OCI-LY3 (cell line): ENCODE measurements at regions not wholly inside any gene's neighbourhood (a gene's known extent, or its start where the extent isn't known, plus 50 kb on each side); places are given as distances from the start of the nearest gene placed in this dataset.

Source experiments
- EZH2phosphoT487 ChIP-seq: fragments of 200-600 bp; shearing (Covaris generic); IDR thresholded peaks from 2 replicates; pipeline ENCODE4 v1.6.1; 2018; ENCODE audit warnings: antibody characterized with exemption, mixed run types, low read depth
- TF ChIP-seq, protein P1 (sequence below): fragments of 200-600, 300-600 bp; sonication (generic); IDR thresholded peaks from 2 replicates; pipeline ENCODE4 v1.5.1; 2014; ENCODE audit warnings: antibody characterized with exemption, low read length, low read depth

DNA sequence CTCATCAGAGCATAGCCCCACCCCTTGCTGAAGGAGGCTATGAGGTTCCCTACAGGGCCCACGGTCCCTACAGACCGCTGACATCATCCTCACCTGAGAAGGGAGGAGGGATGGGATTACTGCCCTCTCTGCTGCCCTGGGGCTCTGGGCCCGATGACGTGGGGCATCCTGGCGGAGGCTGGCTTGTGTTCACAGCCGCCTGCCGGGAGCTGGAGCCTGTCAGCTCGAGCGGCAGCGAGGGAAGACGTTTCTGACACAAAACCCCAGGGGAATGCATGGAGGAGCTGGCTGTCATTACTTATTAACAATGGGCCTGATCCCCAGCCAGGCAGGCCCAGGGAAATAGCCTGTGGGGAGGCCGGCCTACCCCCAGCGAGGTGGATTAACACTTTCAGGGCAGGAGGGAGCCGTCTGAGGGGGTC lies 106.6 kb upstream of the ATP6AP2 start:
- TF ChIP-seq, protein P1, sequence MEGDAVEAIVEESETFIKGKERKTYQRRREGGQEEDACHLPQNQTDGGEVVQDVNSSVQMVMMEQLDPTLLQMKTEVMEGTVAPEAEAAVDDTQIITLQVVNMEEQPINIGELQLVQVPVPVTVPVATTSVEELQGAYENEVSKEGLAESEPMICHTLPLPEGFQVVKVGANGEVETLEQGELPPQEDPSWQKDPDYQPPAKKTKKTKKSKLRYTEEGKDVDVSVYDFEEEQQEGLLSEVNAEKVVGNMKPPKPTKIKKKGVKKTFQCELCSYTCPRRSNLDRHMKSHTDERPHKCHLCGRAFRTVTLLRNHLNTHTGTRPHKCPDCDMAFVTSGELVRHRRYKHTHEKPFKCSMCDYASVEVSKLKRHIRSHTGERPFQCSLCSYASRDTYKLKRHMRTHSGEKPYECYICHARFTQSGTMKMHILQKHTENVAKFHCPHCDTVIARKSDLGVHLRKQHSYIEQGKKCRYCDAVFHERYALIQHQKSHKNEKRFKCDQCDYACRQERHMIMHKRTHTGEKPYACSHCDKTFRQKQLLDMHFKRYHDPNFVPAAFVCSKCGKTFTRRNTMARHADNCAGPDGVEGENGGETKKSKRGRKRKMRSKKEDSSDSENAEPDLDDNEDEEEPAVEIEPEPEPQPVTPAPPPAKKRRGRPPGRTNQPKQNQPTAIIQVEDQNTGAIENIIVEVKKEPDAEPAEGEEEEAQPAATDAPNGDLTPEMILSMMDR, result no peak
- TF ChIP-seq EZH2phosphoT487, result no peak
